ENCODE measurements at regions not wholly inside any gene's neighbourhood (a gene's known extent, or its start where the extent isn't known, plus 50 kb on each side); places are given as distances from the start of the nearest gene placed in this dataset.
A peak's percentile ranks its signal among the peaks of the same experiment; 100 is the strongest.

DNA sequence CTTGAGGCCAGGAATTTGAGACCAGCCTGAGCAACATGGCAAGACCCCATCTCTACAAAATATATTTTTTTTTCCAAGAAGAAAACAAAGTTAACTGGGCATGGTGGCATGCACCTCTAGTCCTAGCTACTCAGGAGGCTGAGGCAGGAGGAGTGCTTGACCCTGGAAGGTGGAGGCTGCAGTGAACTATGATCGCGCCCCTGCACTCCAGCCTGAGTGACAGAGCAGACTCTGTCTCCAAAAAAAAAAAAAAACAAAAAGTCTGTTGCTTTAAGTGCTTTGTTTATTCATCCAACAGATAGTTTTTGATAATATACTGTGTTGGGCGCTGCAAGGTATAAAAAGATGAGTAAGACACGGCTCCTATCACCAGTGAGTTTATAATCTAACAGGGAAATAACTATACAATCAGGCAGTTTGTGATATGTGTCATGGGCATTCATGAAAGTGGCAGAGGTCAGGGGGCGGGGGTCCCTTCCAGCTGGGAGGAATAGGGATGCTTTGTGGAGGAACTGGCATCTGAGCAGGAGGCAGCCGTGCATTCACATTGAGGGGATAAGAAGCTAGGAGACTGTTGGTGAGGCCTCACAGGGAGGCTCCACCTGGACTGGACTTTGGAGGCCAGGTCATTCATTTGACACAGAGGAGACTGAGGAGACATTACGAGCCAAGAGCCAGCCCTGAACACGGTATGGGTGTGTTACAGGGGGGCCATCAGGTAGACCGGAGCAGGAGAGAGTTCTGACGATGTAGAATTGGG, 67.3 kb upstream of the ERRFI1 start:
- no peaks in the 10 kb centered on the region for H3K36me3 ChIP-seq (ENCODE audit: control insufficient read depth, insufficient read depth, low read length)
- TF ChIP-seq, protein P1, sequence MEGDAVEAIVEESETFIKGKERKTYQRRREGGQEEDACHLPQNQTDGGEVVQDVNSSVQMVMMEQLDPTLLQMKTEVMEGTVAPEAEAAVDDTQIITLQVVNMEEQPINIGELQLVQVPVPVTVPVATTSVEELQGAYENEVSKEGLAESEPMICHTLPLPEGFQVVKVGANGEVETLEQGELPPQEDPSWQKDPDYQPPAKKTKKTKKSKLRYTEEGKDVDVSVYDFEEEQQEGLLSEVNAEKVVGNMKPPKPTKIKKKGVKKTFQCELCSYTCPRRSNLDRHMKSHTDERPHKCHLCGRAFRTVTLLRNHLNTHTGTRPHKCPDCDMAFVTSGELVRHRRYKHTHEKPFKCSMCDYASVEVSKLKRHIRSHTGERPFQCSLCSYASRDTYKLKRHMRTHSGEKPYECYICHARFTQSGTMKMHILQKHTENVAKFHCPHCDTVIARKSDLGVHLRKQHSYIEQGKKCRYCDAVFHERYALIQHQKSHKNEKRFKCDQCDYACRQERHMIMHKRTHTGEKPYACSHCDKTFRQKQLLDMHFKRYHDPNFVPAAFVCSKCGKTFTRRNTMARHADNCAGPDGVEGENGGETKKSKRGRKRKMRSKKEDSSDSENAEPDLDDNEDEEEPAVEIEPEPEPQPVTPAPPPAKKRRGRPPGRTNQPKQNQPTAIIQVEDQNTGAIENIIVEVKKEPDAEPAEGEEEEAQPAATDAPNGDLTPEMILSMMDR (IDR thresholded peaks at IDR 0.05; ENCODE audit: insufficient read depth, low read length, severe bottlenecking), result no peak
- no peak for DNase-seq (ENCODE audit: low read depth)
- FAIRE-seq, result no peak
- no peak overlapping the region for H3K4me3 ChIP-seq (ENCODE audit: low read depth, low read length)
- no peaks in the 10 kb centered on the region for H3K27me3 ChIP-seq (ENCODE audit: control insufficient read depth, insufficient read depth, low read length)

DNA sequence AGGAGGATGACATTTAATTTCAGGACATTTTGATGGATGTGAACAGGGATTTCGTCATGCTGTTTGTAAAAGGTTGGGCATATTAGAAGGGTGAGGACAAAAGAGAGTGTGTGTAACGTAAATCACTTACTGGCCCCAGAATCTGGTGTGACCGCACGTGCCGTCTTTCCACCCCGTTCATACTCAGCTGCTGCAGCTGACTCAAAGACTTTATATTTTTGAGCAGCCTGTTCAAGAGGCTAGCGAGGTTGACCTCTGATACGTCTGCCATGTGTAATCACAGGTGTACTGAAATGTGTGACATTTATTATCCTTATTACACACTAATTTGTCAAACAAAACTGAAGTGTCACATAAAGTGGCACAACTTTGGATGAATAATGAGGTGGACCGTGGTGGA, 66.5 kb upstream of the ERRFI1 start:
- DNase-seq (ENCODE audit: low read depth) (no peak), FAIRE-seq (no peak)
- H3K27me3 ChIP-seq (ENCODE audit: control insufficient read depth, insufficient read depth, low read length), result no peaks in the 10 kb centered on the region
- TF ChIP-seq, protein P1 (IDR thresholded peaks at IDR 0.05; ENCODE audit: insufficient read depth, low read length, severe bottlenecking), result no peak
- H3K36me3 ChIP-seq (ENCODE audit: control insufficient read depth, insufficient read depth, low read length), result no peaks in the 10 kb centered on the region
- no peak overlapping the region for H3K4me3 ChIP-seq (ENCODE audit: low read depth, low read length)

DNA sequence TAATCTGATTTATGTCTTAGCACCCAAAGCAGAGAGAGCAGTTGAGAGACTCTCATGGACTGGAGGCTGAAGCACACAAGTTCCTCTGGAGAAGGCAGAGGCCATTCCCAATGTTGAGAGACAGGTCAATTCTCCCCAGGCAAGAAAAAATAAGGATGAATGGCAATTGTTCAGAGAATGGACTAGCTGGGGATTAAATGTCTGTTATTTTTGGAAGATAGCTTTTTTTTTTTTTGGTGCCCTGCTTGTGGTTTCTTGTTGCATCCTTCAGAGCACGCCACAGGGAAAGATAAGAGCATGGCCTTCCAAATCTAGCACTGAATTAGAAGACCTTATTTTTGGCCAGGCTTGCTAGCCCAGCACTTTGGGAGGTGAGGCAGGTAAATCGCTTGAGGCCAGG, 65.6 kb upstream of the ERRFI1 start:
- FAIRE-seq (no peak), DNase-seq (ENCODE audit: low read depth) (no peak)
- TF ChIP-seq, protein P1 (IDR thresholded peaks at IDR 0.05; ENCODE audit: insufficient read depth, low read length, severe bottlenecking), result no peak
- Histone ChIP-seq H3K36me3 (ENCODE audit: control insufficient read depth, insufficient read depth, low read length) (no peaks in the 10 kb centered on the region), H3K27me3 (ENCODE audit: control insufficient read depth, insufficient read depth, low read length) (no peaks in the 10 kb centered on the region), H3K4me3 (ENCODE audit: low read depth, low read length) (no peak overlapping the region)

DNA sequence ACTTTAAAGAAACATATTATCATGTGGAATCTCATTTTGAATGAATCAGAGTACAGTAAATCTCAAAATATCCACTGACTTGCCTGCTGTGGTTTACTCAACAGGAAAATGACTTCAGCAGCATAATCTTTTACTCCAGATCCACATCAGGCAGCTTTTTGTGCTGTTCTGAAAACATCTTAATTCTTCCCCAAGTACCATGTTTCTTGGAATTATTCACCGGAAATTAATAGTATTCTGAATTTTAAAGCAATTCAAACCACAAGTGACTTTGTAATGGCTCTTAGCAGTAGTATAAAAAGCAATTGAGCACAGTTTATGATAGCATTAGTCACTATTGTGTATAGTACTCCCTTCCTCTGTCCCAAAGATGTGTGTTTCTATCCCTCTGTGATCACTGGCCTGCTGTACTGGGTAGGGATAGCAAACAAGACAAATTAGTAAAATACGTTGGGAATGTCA, 64.2 kb upstream of the ERRFI1 start:
- FAIRE-seq (no peak), DNase-seq (ENCODE audit: low read depth) (peak; percentile 93)
- TF ChIP-seq, protein P1 (IDR thresholded peaks at IDR 0.05; ENCODE audit: insufficient read depth, low read length, severe bottlenecking), result no peak
- Histone ChIP-seq H3K27me3 (ENCODE audit: control insufficient read depth, insufficient read depth, low read length) (no peaks in the 10 kb centered on the region), H3K36me3 (ENCODE audit: control insufficient read depth, insufficient read depth, low read length) (no peaks in the 10 kb centered on the region), H3K4me3 (ENCODE audit: low read depth, low read length) (no peak overlapping the region)

DNA sequence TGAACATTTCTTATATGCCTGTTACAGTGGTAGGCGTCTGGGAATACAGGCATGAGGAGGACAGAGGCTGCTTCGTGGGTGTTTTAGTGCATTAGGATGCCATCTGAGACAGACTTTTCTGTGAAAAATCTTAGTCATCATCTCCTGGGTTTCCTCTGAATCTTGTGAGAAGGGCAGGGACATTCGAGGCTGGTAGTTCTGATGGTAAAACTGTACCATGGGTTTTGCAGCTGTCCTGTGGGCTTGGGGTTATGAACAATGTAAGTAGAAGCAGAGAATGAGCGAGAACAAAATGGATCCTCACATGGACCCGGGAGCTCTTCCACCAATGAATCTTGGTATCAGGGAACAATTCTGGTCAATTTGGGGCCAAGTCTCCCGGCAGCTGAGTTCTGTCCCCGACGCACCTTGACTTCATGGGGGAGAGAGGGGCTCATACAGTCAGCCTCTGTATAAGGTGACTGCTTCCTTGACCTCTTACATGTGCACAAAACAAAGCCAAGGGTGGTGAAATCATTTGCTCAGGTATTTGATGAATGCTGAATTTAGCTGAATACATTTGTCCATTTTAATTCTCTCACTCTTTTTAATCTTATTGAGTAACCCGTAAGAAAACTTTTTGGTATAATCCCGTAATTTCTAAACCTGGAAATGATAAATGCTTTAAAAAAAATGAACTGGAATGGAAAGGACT, 63.6 kb upstream of the ERRFI1 start:
- peak; percentile 57 for DNase-seq (ENCODE audit: low read depth)
- no peak for FAIRE-seq
- H3K27me3 ChIP-seq (ENCODE audit: control insufficient read depth, insufficient read depth, low read length), result no peaks in the 10 kb centered on the region
- no peak overlapping the region for H3K4me3 ChIP-seq (ENCODE audit: low read depth, low read length)
- H3K36me3 ChIP-seq (ENCODE audit: control insufficient read depth, insufficient read depth, low read length), result no peaks in the 10 kb centered on the region
- TF ChIP-seq, protein P1 (IDR thresholded peaks at IDR 0.05; ENCODE audit: insufficient read depth, low read length, severe bottlenecking), result no peak

Data from bronchial epithelial cell (primary cell).